ENCODE measurements at regions not wholly inside any gene's neighbourhood (a gene's known extent, or its start where the extent isn't known, plus 50 kb on each side); places are given as distances from the start of the nearest gene placed in this dataset.

GRCh38 chr2:20106746-20107145 is 55.3 kb upstream of the LAPTM4A start:
- ATAC-seq (ENCODE audit: low FRiP score) (no peak), DNase-seq (ENCODE audit: low spot score) (no peak)
- TF ChIP-seq CTCF (IDR thresholded peaks at IDR 0.05): no peak

- TF ChIP-seq CTCF (IDR thresholded peaks at IDR 0.05): no peak
- ATAC-seq (ENCODE audit: low FRiP score) (no peak), DNase-seq (ENCODE audit: low spot score) (no peak)
Measured at GRCh38 chr2:20104900-20105545, 53.6 kb upstream of the LAPTM4A start.

- no peak for TF ChIP-seq CTCF (IDR thresholded peaks at IDR 0.05)
- no peak for DNase-seq (ENCODE audit: low spot score)
- ATAC-seq (ENCODE audit: low FRiP score): no peak
Measured at GRCh38 chr2:20103530-20103929, 52.1 kb upstream of the LAPTM4A start.
